HG03354 (cell line): ENCODE measurements at regions not wholly inside any gene's neighbourhood (a gene's known extent, or its start where the extent isn't known, plus 50 kb on each side); places are given as distances from the start of the nearest gene placed in this dataset.

ENCODE experiments used
- ATAC-seq: cut with Tn5 transposase; IDR thresholded peaks from one replicate; pipeline ENCODE4 v1.9.1; 2021; ENCODE audit warnings: mild to moderate bottlenecking; ENCODE audit not compliant: unreplicated experiment, poor library complexity, severe bottlenecking

DNA sequence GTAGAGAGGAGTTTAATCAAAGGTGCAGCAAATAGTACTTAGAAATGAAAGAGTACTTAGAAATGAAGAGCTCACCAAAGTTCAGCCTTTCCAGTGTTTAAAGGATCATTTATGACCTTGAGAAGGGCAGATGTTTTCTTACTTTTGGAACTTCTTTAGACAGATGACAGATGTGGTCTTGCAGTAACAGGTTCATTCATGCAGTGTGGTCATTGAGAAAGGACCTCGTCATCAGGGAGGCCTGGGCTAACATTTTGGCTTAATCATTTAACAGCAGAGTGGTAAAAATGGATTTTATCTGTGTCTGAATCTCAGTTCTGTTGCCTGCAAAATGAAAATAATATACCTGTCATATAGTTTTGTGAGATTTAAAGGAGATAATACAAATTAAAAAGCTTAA, 75.1 kb upstream of the NT5C1B start:
- ATAC-seq, result no peak

DNA sequence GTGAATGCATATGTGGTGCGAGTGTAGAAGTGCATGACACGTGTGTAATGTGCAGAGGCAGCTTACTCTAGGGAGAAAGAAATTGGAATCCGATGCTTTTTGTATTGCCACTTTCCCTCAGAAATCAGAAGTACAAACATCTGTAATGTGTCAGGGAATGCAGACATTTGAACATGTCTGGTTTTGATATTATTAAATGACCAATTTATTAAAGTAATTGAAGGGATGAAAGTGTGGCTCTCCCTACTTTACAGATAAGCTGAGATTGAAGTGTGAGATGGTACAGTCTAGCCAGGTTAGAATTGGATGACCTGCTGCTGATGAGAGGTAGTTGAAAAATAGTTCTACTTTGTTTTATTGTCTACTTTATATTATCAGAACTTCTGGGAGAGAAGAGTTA, 74.5 kb upstream of the NT5C1B start:
- no peak for ATAC-seq

DNA sequence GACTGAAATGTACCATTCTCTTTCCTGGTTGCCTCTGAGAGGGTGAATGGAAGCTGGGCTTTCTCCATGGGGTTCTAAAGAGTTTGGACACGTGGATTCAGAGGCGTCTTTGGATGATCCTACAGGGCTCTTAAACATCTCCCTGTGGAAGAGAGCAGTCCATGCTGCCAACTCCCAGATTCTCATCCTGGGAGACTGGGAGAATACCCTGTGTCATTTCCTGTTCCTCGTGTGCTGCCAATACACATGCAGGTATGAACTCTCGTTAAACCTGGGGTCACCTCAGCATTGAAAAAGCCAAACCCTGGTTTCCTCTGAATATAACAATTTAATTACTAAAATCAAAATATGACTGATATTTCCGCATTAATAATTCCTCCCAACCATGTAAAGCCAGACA, 73.3 kb upstream of the NT5C1B start:
- ATAC-seq, result no peak

DNA sequence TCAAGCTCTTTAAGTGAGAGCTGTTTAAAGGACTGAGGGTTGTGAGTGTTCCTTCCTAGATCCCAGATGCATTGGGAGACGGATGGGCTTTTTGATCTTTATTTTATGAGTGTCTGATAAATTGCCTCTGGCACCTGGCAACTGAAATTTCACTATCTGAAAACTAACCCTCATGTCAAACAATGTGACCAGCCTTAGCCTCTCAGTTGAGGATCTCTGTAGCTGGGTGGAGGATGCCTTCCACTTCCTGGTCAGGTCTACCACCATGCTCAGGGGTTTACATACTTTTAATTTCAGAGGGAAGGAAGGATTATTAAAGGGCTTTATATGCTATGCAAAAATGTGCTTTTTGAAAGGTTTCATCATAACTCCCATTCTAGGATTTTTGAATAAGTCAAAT, 70.5 kb upstream of the NT5C1B start:
- ATAC-seq, result no peak

DNA sequence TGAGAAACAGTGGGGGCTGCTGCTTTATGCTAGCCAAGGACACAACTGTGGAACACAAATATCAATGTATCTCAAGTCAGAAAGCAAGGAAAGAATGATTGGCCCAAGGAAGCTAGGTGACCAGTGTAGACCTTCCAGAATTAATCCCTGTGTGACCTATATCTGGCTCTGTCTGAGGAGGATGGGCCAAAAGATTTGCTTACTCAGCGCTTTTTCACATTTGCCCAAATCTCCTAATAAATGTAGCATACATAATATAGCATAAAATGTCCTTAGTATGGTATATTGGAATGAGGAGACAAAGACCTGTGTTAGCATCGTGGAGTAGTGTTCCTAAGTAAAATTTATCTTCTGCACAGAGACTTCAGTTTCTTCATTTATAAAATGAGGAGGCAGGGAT, 66.7 kb upstream of the NT5C1B start:
- ATAC-seq, result no peak

DNA sequence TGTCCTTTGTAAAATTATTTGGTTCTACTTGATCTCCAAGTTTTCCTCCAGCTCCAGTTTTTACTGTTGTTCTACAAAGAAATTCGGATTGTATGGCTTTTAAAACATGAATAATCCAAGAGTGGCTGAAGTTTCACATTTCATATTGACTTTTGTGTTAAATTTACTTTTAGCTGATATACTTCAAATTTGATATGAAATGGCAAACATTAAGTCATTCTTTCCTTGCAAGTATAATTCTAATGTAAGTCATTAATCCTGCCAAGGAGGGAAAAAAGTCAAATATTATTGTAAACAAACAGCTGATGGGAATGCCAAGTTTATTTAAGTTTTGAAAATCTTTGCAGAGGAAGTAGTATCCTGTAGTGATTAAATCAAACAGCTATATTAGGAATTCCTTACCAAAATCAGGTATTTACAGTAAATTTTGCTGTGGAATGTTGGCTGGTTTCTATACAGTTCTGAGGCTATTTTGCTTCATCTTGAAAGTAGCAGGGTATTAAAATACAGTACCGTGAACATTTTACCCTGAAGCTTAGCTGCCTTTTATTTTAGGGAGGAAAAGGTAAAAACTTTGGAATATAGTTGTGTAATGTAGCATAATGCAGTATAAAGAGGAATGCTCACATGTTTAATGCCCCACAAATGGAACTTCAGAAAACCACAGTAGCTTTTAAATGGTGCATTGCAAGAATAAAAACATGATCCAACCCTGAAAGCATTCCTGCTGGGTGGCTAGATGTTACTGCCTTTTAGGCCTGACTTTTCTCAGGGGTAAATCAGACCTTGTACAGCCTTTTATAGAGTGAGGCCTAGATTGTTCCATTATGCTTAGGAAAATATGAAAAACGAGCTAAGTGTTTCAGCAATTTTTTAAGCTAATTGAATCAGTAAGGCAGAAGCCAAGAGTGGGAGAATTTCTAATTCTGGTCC, 62.7 kb upstream of the NT5C1B start:
- no peak for ATAC-seq

DNA sequence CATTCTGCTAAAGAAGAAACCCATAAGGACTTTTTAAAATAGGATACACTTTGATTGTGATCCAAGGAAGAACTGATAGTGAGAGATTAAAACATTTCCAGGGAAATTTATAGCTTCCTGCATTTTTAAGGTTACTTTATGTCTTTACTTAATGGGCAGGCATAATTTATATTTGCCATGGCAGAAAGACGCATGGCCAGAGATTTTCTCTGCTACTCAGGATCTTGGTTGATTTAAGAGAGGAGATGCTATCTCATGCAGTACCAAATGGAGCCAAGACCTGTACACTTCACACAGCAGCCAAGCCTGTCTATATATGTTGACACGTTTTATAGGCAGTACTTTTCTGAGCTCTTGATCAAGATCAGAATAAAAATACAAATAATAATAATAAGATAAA, 60.9 kb upstream of the NT5C1B start:
- ATAC-seq, result no peak

DNA sequence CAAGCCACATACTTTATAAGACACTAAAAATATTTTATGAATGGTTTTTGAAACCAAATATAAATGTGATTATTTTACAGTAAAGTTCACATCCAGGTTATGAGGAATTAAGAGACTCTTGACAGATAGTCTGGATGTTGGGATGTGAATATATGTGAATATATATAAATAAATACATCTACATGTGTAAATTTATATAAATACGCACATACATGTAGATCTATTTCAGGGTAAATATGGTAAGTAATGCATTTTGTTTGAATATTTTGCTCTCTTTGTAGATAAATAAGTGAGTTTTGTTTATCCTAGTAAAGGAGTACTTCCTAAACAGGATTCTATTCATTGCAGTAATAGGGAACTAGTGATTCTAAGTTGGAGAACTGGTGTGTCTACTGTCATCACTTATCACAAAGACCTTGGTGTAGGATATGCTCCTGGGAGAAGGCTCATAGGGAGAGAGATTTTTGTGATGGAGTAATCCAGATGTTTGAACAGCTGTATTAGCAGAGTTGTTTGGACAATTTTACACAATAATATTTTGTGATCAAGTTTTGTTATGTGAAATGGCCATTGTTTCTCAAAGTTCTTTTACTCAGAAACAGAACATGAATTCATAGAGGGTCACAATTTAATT, 60.2 kb upstream of the NT5C1B start:
- no peak for ATAC-seq

DNA sequence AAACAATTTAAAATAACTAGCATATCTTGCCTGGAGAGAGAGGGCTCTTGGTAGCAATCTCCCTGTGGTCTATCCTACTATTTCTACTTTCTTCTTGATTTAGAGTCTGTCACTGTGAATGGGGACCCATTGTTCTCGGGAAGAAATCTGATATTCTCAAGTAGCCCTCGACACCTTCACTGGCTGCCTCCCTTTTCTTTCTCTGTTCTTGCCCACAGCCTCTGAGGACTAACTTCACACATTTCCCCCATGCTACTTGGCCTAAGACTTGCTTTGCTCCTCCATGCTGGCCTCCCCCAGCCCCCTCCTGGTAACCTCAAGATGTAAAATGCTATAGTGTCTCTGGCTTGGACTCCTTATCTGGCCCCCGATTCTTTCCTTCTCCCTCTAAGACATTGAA, 58.8 kb upstream of the NT5C1B start:
- ATAC-seq, result no peak

DNA sequence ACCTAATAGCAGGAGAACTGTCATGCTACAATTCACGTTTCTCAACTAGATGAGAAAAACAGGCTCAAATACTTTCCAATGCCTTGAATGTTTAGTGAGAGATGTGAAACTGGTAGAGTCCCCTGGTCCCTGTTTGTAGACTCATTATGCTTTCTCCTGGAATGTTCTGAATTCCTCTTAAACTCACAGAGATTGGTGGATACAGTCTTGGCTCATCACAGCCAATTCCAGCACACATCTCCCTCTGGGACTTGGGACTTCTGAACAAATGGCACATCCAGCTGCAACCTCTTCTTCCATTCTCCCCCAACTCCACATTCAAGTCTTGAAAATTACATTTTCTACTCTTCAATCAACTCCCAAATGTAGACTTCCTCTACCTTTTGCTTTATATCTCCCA, 58.4 kb upstream of the NT5C1B start:
- ATAC-seq, result no peak

DNA sequence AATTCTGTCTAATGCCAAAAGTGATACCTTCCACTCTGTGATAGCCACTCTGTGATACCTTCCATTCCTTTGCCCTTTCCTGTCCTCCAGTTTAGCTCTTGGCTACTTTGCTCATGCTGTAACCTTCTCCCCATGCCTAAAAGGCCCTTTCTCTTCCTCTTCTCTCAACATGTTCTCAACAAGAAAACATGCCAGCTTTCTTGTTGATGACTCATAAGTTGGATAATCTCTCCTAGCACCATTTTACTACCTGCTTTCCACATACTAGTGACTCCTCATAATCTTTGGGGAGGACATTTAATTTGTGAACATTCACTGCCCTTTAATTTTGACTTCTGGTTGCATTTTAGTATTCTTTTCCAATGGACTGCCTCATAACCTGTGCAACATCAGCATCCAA, 55.9 kb upstream of the NT5C1B start:
- ATAC-seq, result no peak

DNA sequence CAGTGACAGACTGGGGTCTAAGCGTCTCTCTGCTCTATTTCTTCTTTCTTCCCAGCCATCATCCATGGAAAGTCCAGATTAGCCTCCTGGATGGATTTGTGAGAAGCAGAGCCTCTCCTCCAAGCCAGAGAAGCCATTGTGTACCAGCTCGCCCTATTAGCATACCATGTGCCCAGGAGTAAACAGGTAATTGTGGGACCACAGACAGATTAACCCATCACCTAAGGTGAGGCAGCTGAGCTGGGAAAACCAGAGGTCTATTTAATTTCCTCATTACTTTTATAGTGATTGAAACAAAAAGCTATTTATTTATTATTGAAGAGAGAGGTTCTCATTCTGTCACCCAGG, 54.7 kb upstream of the NT5C1B start:
- ATAC-seq, result no peak

DNA sequence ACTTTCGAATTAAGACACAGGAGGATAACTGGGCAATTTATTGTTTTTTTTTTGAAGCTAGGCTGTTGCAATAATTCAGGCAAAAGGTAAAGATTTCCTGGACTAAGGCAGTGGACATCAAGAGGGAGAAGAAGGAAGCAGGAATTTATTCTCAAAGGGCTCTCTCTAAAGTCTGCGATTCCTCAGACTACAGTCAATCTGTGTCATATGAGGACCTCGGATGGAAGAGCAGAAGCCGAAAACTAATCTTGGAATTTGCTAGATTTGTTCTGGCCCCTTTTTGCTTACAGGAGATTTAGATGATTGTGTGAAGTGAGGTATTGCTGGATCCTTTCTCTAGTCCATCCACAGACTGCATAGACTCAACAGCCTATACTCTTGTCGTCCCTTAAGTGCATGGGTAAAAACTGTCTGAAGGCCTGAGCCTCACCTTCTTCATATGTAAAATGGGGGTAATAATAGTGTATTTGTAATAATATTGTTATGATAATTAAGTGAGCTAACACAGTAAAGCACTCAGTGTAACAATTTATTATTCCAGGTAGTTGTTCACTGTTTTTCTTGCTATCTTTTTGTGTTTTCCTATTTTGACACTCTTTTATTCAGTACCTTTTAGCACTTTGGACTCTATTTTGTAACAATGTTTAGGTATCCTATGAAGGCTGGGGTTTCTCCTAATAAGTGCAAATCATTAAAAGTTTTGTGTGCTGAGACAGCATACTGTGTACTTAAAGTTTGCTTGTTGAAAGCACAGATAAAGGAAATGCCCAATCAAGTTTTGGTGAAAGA, 54.2 kb upstream of the NT5C1B start:
- ATAC-seq, result no peak

DNA sequence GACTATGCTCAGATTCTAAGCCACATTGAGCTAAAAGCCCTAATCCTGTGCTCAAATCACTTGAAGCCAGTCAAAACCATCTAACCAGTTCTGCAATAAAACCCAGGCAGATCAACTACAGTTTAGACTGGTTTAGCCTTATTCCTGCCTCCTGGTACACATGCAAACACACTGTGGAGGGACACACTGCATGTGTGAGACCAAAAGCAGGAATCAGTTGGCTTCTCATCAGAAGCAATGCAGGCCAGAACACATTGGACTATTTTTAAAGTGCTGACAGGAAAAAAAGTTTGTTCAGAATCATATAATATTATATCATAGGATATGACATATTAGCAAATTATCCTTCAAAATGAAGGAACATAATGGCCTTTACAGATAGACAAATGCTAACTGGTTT, 52.5 kb upstream of the NT5C1B start:
- ATAC-seq, result no peak

DNA sequence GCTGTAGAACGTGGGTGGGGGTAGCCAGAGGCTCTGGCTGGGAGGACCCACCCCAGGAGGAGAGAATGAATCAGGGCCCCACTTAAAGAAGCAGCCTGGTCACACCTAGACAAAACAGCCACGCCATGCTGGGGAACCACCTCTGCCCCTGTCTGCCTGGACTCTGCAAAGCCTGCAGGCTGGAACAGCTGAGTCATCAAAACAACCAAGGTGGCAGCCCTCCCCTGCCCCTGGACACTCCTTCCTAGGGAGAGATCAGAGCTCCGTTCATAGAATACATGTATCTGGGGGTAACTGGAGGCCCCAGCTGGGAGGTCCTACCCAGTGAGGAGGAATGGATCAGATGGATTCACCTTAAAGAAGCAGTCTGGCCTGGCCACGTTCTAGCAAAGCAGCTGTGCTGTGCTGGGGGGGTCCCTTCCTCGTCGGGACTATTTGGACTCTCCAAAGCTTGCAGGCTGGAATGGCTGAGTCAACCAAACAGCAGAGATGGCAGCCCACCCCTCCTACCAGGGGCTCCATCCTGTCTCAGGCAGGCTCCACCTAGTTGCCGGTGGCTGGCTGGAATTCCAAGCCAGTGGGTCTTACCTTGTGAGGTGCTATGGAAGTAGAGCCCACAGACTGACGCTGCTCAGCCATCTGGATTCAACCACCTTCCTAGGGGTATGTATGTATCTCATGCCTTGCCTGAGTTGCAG, 50.5 kb upstream of the NT5C1B start:
- no peak for ATAC-seq
